Neural progenitor cell (in vitro differentiated cells): ENCODE measurements at regions not wholly inside any gene's neighbourhood (a gene's known extent, or its start where the extent isn't known, plus 50 kb on each side); places are given as distances from the start of the nearest gene placed in this dataset.
A peak's percentile ranks its signal among the peaks of the same experiment; 100 is the strongest.

ENCODE experiments used
- DNase-seq: peaks from one replicate; pipeline ENCODE4 v3.0.0-alpha.2; 2016; ENCODE audit warnings: low spot score
- H2AFZ ChIP-seq: fragments of 200-600 bp; sonication (generic); replicated peaks from 2 replicates; pipeline ENCODE4 v1.6.1; 2016; ENCODE audit warnings: antibody characterized with exemption
- H3F3A ChIP-seq: fragments of 200-600 bp; sonication (generic); 2 replicates; pipeline ENCODE4 v1.6.1; 2016; ENCODE audit warnings: antibody characterized with exemption, low read depth
- H3K27ac ChIP-seq: fragments of 200-600 bp; sonication (generic); 2 replicates; pipeline ENCODE4 v1.5.1; 2016; ENCODE audit warnings: mild to moderate bottlenecking
- H3K27me3 ChIP-seq: fragments of 200-600 bp; sonication (generic); 2 replicates; pipeline ENCODE4 v1.6.1; 2016; ENCODE audit warnings: mild to moderate bottlenecking, moderate library complexity
- H3K36me3 ChIP-seq: fragments of 200-600 bp; sonication (generic); 2 replicates; pipeline ENCODE4 v1.5.1; 2016
- H3K4me1 ChIP-seq: fragments of 200-600 bp; sonication (generic); 2 replicates; pipeline ENCODE4 v1.6.1; 2016; ENCODE audit warnings: mixed run types
- H3K4me2 ChIP-seq: fragments of 200-600 bp; sonication (generic); 2 replicates; pipeline ENCODE4 v1.6.1; 2016
- H3K4me3 ChIP-seq: fragments of 200-600 bp; sonication (generic); 2 replicates; pipeline ENCODE4 v1.5.1; 2016
- H3K79me2 ChIP-seq: fragments of 200-600 bp; sonication (generic); 2 replicates; pipeline ENCODE4 v1.6.1; 2016; ENCODE audit warnings: low read depth
- H3K9ac ChIP-seq: fragments of 200-600 bp; sonication (generic); 2 replicates; pipeline ENCODE4 v1.6.1; 2016
- H3K9me3 ChIP-seq: fragments of 200-600 bp; sonication (generic); 2 replicates; pipeline ENCODE4 v1.5.1; 2016; ENCODE audit warnings: low read depth
- H4K20me1 ChIP-seq: fragments of 200-600 bp; sonication (generic); 2 replicates; pipeline ENCODE4 v1.6.1; 2016; ENCODE audit warnings: low read depth
- H3K27ac Mint-ChIP-seq: 3 replicates; pipeline ENCODE4 v1.8.0; 2021; ENCODE audit warnings: mixed read lengths
- H3K27me3 Mint-ChIP-seq: 2 replicates; pipeline ENCODE4 v1.8.0; 2022; ENCODE audit warnings: low read depth, mild to moderate bottlenecking, inconsistent platforms, moderate library complexity, mixed read lengths; ENCODE audit not compliant: insufficient read depth
- H3K36me3 Mint-ChIP-seq: 3 replicates; pipeline ENCODE4 v1.8.0; 2021; ENCODE audit warnings: mixed read lengths
- H3K4me1 Mint-ChIP-seq: 3 replicates; pipeline ENCODE4 v1.8.0; 2021; ENCODE audit warnings: mixed read lengths
- H3K4me3 Mint-ChIP-seq: 3 replicates; pipeline ENCODE4 v1.8.0; 2021; ENCODE audit warnings: mild to moderate bottlenecking, moderate library complexity, mixed read lengths
- H3K9me3 Mint-ChIP-seq: 3 replicates; pipeline ENCODE4 v1.8.0; 2020; ENCODE audit warnings: mixed read lengths
- EZH2 ChIP-seq: fragments of 200-600 bp; sonication (generic); IDR thresholded peaks from 2 replicates; pipeline ENCODE4 v1.6.1; 2017; ENCODE audit warnings: antibody characterized with exemption, mild to moderate bottlenecking, moderate library complexity
- EZH2phosphoT487 ChIP-seq: fragments of 200-600 bp; sonication (generic); IDR thresholded peaks from 2 replicates; pipeline ENCODE4 v1.6.1; 2017; ENCODE audit warnings: antibody characterized with exemption
- TF ChIP-seq, protein P1 (sequence below): fragments of 200-600 bp; sonication (generic); IDR thresholded peaks from 2 replicates; pipeline ENCODE4 v1.5.1; 2017; ENCODE audit warnings: antibody characterized with exemption, mild to moderate bottlenecking

DNA sequence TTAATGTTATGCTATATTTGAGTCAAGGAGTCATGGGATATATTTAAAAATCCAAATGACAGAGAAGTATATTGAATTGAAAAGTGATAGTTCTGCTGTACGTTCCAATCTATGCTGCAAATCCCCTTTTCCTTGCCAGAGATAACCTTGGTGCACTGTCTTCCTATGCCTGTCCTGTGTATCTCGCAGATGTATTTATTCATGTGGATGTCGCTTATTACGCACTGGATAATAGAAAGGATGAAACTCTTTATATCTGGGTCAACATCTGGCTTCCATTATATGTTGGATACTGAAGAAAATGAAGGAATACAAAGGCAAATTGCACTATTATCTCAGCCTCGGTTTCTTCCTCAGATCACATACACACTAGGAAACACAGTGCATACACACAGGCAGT lies 331.3 kb downstream of the BCKDHB start:
- H3K79me2 ChIP-seq = no peaks in the 10 kb centered on the region
- H3F3A ChIP-seq = peaks cover 22% of the 10 kb centered on the region
- H3K4me2 ChIP-seq = peak overlapping the region; percentile 47
- no peaks in the 10 kb centered on the region for H4K20me1 ChIP-seq
- no peak overlapping the region for H2AFZ ChIP-seq
- Mint-ChIP-seq H3K27ac (no peak overlapping the region), H3K4me1 (peaks cover 18% of the 10 kb centered on the region), H3K36me3 (no peaks in the 10 kb centered on the region), H3K4me3 (no peak overlapping the region), H3K27me3 (no peaks in the 10 kb centered on the region), H3K9me3 (peaks cover 2% of the 10 kb centered on the region)
- H3K36me3 ChIP-seq = no peaks in the 10 kb centered on the region
- no peak overlapping the region for H3K4me3 ChIP-seq
- no peak for DNase-seq
- TF ChIP-seq, protein P1, sequence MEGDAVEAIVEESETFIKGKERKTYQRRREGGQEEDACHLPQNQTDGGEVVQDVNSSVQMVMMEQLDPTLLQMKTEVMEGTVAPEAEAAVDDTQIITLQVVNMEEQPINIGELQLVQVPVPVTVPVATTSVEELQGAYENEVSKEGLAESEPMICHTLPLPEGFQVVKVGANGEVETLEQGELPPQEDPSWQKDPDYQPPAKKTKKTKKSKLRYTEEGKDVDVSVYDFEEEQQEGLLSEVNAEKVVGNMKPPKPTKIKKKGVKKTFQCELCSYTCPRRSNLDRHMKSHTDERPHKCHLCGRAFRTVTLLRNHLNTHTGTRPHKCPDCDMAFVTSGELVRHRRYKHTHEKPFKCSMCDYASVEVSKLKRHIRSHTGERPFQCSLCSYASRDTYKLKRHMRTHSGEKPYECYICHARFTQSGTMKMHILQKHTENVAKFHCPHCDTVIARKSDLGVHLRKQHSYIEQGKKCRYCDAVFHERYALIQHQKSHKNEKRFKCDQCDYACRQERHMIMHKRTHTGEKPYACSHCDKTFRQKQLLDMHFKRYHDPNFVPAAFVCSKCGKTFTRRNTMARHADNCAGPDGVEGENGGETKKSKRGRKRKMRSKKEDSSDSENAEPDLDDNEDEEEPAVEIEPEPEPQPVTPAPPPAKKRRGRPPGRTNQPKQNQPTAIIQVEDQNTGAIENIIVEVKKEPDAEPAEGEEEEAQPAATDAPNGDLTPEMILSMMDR = no peak
- TF ChIP-seq EZH2 (no peak), EZH2phosphoT487 (no peak)
- H3K4me1 ChIP-seq = peaks cover 65% of the 10 kb centered on the region
- H3K27me3 ChIP-seq = no peaks in the 10 kb centered on the region
- no peak overlapping the region for H3K9ac ChIP-seq
- no peak overlapping the region for H3K27ac ChIP-seq
- H3K9me3 ChIP-seq = no peaks in the 10 kb centered on the region

DNA sequence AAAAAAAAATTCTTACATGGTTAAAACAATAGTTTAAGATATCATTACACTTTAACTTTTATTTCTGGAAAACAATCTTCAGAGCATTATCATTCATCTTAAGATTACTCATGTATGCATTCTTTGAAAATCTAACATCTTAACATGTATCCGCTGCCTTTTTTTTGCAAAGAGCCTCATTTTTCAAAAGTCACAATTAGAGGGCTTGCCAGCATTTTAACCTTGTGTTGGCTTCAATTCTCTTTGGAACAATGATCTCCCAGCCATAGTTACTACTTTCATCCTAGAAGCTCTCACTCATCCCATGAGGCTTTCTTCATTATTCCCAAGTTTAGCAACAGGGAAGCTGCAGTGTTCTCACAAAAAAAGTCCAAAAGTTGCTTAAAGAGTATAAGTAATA lies 330.8 kb downstream of the BCKDHB start:
- Mint-ChIP-seq H3K27me3 (no peaks in the 10 kb centered on the region), H3K9me3 (peaks cover 2% of the 10 kb centered on the region)

GRCh38 chr6:80436663-80437062 lies 330.2 kb downstream of the BCKDHB start:
- TF ChIP-seq EZH2phosphoT487 (no peak), EZH2 (no peak)
- TF ChIP-seq, protein P1 = no peak
- Mint-ChIP-seq H3K27ac (no peak overlapping the region), H3K9me3 (peaks cover 2% of the 10 kb centered on the region), H3K4me1 (peaks cover 18% of the 10 kb centered on the region), H3K36me3 (no peaks in the 10 kb centered on the region), H3K27me3 (no peaks in the 10 kb centered on the region), H3K4me3 (no peak overlapping the region)
- Histone ChIP-seq H2AFZ (no peak overlapping the region), H3K27me3 (no peaks in the 10 kb centered on the region), H3K4me2 (no peak overlapping the region), H4K20me1 (no peaks in the 10 kb centered on the region), H3K79me2 (no peaks in the 10 kb centered on the region), H3K9me3 (no peaks in the 10 kb centered on the region), H3F3A (peaks cover 25% of the 10 kb centered on the region), H3K36me3 (no peaks in the 10 kb centered on the region), H3K27ac (no peak overlapping the region), H3K4me1 (peaks cover 65% of the 10 kb centered on the region), H3K4me3 (no peak overlapping the region), H3K9ac (no peak overlapping the region)
- no peak for DNase-seq

More for the DNA sequence above, 330.8 kb downstream of the BCKDHB start:
- Histone ChIP-seq H3K79me2 (no peaks in the 10 kb centered on the region), H3K4me1 (peaks cover 65% of the 10 kb centered on the region), H3K27ac (no peak overlapping the region), H3K9me3 (no peaks in the 10 kb centered on the region), H2AFZ (no peak overlapping the region), H3K4me3 (no peak overlapping the region), H3K36me3 (no peaks in the 10 kb centered on the region), H3F3A (peaks cover 25% of the 10 kb centered on the region), H3K4me2 (no peak overlapping the region), H3K9ac (no peak overlapping the region), H3K27me3 (no peaks in the 10 kb centered on the region), H4K20me1 (no peaks in the 10 kb centered on the region)
- TF ChIP-seq EZH2 (no peak), EZH2phosphoT487 (no peak)
- TF ChIP-seq, protein P1 = no peak
- Mint-ChIP-seq H3K27ac (no peak overlapping the region), H3K4me1 (peaks cover 18% of the 10 kb centered on the region), H3K4me3 (no peak overlapping the region), H3K36me3 (no peaks in the 10 kb centered on the region)
- DNase-seq = no peak
